ENCODE measurements at regions not wholly inside any gene's neighbourhood (a gene's known extent, or its start where the extent isn't known, plus 50 kb on each side); places are given as distances from the start of the nearest gene placed in this dataset.

DNA sequence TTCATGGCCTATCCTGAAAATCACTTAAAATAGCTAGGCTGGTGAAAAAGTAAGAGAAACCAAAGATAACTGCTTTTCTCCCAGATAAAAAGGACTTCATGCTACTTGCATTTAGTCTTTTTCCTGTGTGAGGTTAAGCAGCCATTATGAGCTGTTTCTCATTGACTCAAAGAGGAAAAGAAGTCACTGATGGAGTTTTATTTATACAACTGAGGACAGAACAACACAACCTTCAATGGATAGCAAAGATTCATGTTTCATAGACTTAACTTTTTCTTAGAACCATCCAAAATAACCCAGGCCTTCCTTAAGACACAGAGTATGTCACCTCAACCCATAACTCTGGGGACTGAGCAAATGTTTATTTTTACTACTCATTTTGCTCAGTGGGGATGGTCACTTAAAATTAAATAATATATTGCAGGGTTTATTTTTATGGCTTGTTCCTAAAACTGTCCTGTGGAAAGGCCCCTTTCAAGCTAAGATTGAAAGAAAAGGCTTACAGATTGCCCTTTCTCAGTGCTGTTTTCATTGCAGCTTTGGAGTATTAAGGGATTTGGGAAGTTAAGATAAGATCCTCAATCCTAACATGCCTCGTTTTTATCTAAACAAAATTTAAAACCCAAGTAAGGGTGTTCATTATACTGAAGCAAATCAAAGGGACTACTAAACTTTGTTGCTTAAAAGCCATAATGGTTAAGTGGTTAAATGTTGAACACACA, 252.6 kb upstream of the MAD2L1 start:
- TF ChIP-seq EGR1 (IDR thresholded peaks at IDR 0.05) (no peak), RAD21 (IDR thresholded peaks at IDR 0.05; ENCODE audit: low read depth) (no peak), TAF1 (IDR thresholded peaks at IDR 0.05; ENCODE audit: low read depth) (no peak), ZBTB7A (IDR thresholded peaks at IDR 0.05; ENCODE audit: low read depth) (no peak), FOXM1 (IDR thresholded peaks at IDR 0.05; ENCODE audit: borderline replicate concordance, low read depth) (no peak), REST (IDR thresholded peaks at IDR 0.05; ENCODE audit: low read depth) (no peak), TEAD4 (IDR thresholded peaks at IDR 0.05) (no peak), TCF12 (IDR thresholded peaks at IDR 0.05; ENCODE audit: low read depth) (no peak), YY1 (IDR thresholded peaks at IDR 0.05; ENCODE audit: low read depth) (no peak), MAX (IDR thresholded peaks at IDR 0.05) (no peak), NFIC (IDR thresholded peaks at IDR 0.05) (no peak), EP300 (IDR thresholded peaks at IDR 0.05; ENCODE audit: borderline replicate concordance) (no peak), CEBPB (IDR thresholded peaks at IDR 0.05) (no peak), CREB1 (IDR thresholded peaks at IDR 0.05; ENCODE audit: low read depth) (no peak)
- TF ChIP-seq, protein P1, sequence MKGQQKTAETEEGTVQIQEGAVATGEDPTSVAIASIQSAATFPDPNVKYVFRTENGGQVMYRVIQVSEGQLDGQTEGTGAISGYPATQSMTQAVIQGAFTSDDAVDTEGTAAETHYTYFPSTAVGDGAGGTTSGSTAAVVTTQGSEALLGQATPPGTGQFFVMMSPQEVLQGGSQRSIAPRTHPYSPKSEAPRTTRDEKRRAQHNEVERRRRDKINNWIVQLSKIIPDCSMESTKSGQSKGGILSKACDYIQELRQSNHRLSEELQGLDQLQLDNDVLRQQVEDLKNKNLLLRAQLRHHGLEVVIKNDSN (IDR thresholded peaks at IDR 0.05) = no peak

- TF ChIP-seq RAD21 (IDR thresholded peaks at IDR 0.05; ENCODE audit: low read depth) = no peak
- TF ChIP-seq MAX (IDR thresholded peaks at IDR 0.05) = no peak
- no peak for TF ChIP-seq TAF1 (IDR thresholded peaks at IDR 0.05; ENCODE audit: low read depth)
- TF ChIP-seq YY1 (IDR thresholded peaks at IDR 0.05; ENCODE audit: low read depth) = no peak
- no peak for TF ChIP-seq CEBPB (IDR thresholded peaks at IDR 0.05)
- no peak for TF ChIP-seq ZBTB7A (IDR thresholded peaks at IDR 0.05; ENCODE audit: low read depth)
- TF ChIP-seq TCF12 (IDR thresholded peaks at IDR 0.05; ENCODE audit: low read depth) = no peak
- no peak for TF ChIP-seq FOXM1 (IDR thresholded peaks at IDR 0.05; ENCODE audit: borderline replicate concordance, low read depth)
- TF ChIP-seq REST (IDR thresholded peaks at IDR 0.05; ENCODE audit: low read depth) = no peak
- no peak for TF ChIP-seq EGR1 (IDR thresholded peaks at IDR 0.05)
- TF ChIP-seq CREB1 (IDR thresholded peaks at IDR 0.05; ENCODE audit: low read depth) = no peak
- TF ChIP-seq, protein P1 (IDR thresholded peaks at IDR 0.05) = no peak
- TF ChIP-seq TEAD4 (IDR thresholded peaks at IDR 0.05) = no peak
- TF ChIP-seq NFIC (IDR thresholded peaks at IDR 0.05) = no peak
- no peak for TF ChIP-seq EP300 (IDR thresholded peaks at IDR 0.05; ENCODE audit: borderline replicate concordance)
Observed at GRCh38 chr4:120318196-120318846, 251.7 kb upstream of the MAD2L1 start.

GRCh38 chr4:120317713-120318112, 251.1 kb upstream of the MAD2L1 start:
- TF ChIP-seq TAF1 (IDR thresholded peaks at IDR 0.05; ENCODE audit: low read depth) (no peak), CEBPB (IDR thresholded peaks at IDR 0.05) (peak; percentile 81)

GRCh38 chr4:120316416-120316815, 249.8 kb upstream of the MAD2L1 start:
- TF ChIP-seq TCF12 (IDR thresholded peaks at IDR 0.05; ENCODE audit: low read depth) (no peak), REST (IDR thresholded peaks at IDR 0.05; ENCODE audit: low read depth) (no peak), EGR1 (IDR thresholded peaks at IDR 0.05) (no peak), TAF1 (IDR thresholded peaks at IDR 0.05; ENCODE audit: low read depth) (no peak), RAD21 (IDR thresholded peaks at IDR 0.05; ENCODE audit: low read depth) (no peak), EP300 (IDR thresholded peaks at IDR 0.05; ENCODE audit: borderline replicate concordance) (no peak), ZBTB7A (IDR thresholded peaks at IDR 0.05; ENCODE audit: low read depth) (no peak), NFIC (IDR thresholded peaks at IDR 0.05) (no peak), CREB1 (IDR thresholded peaks at IDR 0.05; ENCODE audit: low read depth) (no peak), FOXM1 (IDR thresholded peaks at IDR 0.05; ENCODE audit: borderline replicate concordance, low read depth) (no peak)

All from Ishikawa (cell line).